HepG2 (cell line): ENCODE measurements at regions not wholly inside any gene's neighbourhood (a gene's known extent, or its start where the extent isn't known, plus 50 kb on each side); places are given as distances from the start of the nearest gene placed in this dataset.

Experiments used
- ATAC-seq: fragments of 200-7000 bp; cut with Tn5 transposase; 3 replicates; pipeline ENCODE4 v1.9.1; 2020; ENCODE audit warnings: mild to moderate bottlenecking, moderate library complexity
- BruUV-seq: library from RNA; stranded (reverse); fragments of 400-500 nt; replicated peaks from 2 replicates; lab custom pipeline; 2021; lab: Mats Ljungman, UMichigan
- CTCF ChIA-PET: fragments of 300-600 bp; formaldehyde crosslinking; extraction: SDS; loops from one replicate; lab custom pipeline; 2021; ENCODE audit warnings: low total read pairs, inconsistent platforms, low intra/inter-chr PET ratio; lab: Yijun Ruan, JAX
- POLR2A ChIA-PET: fragments of 350-600 bp; sonication (Branson Sonifier 250); formaldehyde crosslinking; loops from one replicate; lab custom pipeline; 2020; ENCODE audit warnings: antibody characterized with exemption, inconsistent platforms; lab: Yijun Ruan, JAX
- DNase-seq: peaks from one replicate; pipeline ENCODE4 v3.0.0-alpha.2; 2015; ENCODE audit warnings: low spot score
- FAIRE-seq: peaks from 3 replicates; lab custom pipeline; 2011; peaks lifted over from hg19 to GRCh38; lab: Jason Lieb, UNC
- H2AFZ ChIP-seq: one replicate; pipeline ENCODE4 v1.6.1; 2011; ENCODE audit warnings: low read length, inconsistent platforms
- H3K27ac ChIP-seq: fragments of 300-600 bp; 3 replicates; pipeline ENCODE4 v1.8.0; 2011; ENCODE audit warnings: mixed run types, mild to moderate bottlenecking, mixed read lengths, low read length, inconsistent platforms; ENCODE audit not compliant: insufficient read depth; ENCODE audit errors: extremely low read length
- H3K27me3 ChIP-seq, 2 experiments: fragments of 200-600 bp in 1 of 2; 2 replicates in 1 of 2; 3 replicates in 1 of 2; pipeline versions ENCODE4 v1.6.0 to v1.8.0; 2011; ENCODE audit warnings: low read length in 2 of 2, mild to moderate bottlenecking in 2 of 2, moderate library complexity in 2 of 2, inconsistent platforms in 1 of 2; ENCODE audit not compliant: insufficient read depth in 2 of 2, control insufficient read depth in 1 of 2
- H3K36me3 ChIP-seq, 2 experiments: fragments of 200-600 bp in 1 of 2; replicated peaks in 1 of 2; 2 replicates in 1 of 2; 3 replicates in 1 of 2; pipeline versions ENCODE4 v1.5.1 to v1.8.0; 2011; ENCODE audit warnings: low read length in 2 of 2, inconsistent platforms in 1 of 2; ENCODE audit not compliant: insufficient read depth in 2 of 2, control insufficient read depth in 1 of 2
- H3K4me1 ChIP-seq: 2 replicates; pipeline ENCODE4 v1.5.1; 2012; ENCODE audit warnings: low read length, inconsistent platforms; ENCODE audit not compliant: insufficient read depth
- H3K4me2 ChIP-seq: 2 replicates; pipeline ENCODE4 v1.6.0; 2011; ENCODE audit warnings: low read depth, low read length, inconsistent platforms
- H3K4me3 ChIP-seq, 3 experiments: fragments of 200-600 bp in 1 of 3; sonication (generic), shearing (Covaris generic) in 1 of 3; replicated peaks in 1 of 3; 2 replicates each; pipeline ENCODE4 v1.5.1; 2011 to 2016; ENCODE audit warnings: low read length in 3 of 3, inconsistent platforms in 2 of 3, low read depth in 2 of 3, mild to moderate bottlenecking in 2 of 3, control low read depth in 1 of 3, mixed read lengths in 1 of 3; ENCODE audit not compliant: insufficient read depth in 1 of 3
- H3K79me2 ChIP-seq: one replicate; pipeline ENCODE4 v1.6.1; 2011; ENCODE audit warnings: low read length, inconsistent platforms; ENCODE audit not compliant: insufficient read depth
- H3K9ac ChIP-seq: 2 replicates; pipeline ENCODE4 v1.6.0; 2011; ENCODE audit warnings: mild to moderate bottlenecking, low read depth, low read length, inconsistent platforms; ENCODE audit not compliant: insufficient read depth
- H3K9me3 ChIP-seq: 2 replicates; pipeline ENCODE4 v1.5.1; 2012; ENCODE audit warnings: mild to moderate bottlenecking, low read length
- H4K20me1 ChIP-seq: 2 replicates; pipeline ENCODE4 v1.6.0; 2011; ENCODE audit warnings: inconsistent platforms, mild to moderate bottlenecking, low read length, moderate library complexity; ENCODE audit not compliant: insufficient read depth
- CENPT ChIP-seq: sonication (generic); formaldehyde crosslinking; IDR thresholded peaks from 2 replicates; pipeline ENCODE4 v1.8.0; 2022; ENCODE audit warnings: low read depth, mild to moderate bottlenecking, moderate library complexity, missing genetic modification reagents
- E2F2 ChIP-seq: sonication (generic); formaldehyde crosslinking; IDR thresholded peaks from 2 replicates; pipeline ENCODE4 v1.4.0; 2020; ENCODE audit warnings: missing genetic modification reagents, borderline replicate concordance
- GZF1 ChIP-seq: sonication (generic); formaldehyde crosslinking; IDR thresholded peaks from 2 replicates; pipeline ENCODE4 v1.5.1; 2020; ENCODE audit warnings: mild to moderate bottlenecking, missing genetic modification reagents
- KAT2B ChIP-seq: fragments of 150-350 bp; IDR thresholded peaks from 2 replicates; pipeline ENCODE4 v1.6.1; 2014; ENCODE audit warnings: low read depth, low read length, borderline replicate concordance
- KMT2A ChIP-seq: sonication (generic); formaldehyde crosslinking; IDR thresholded peaks from 2 replicates; pipeline ENCODE4 v1.4.0; 2020; ENCODE audit warnings: missing genetic modification reagents
- NR1H2 ChIP-seq: sonication (generic); formaldehyde crosslinking; IDR thresholded peaks from 2 replicates; pipeline ENCODE4 v1.8.1; 2022; ENCODE audit warnings: low read depth, missing genetic modification reagents, borderline replicate concordance
- PREB ChIP-seq: sonication (generic); formaldehyde crosslinking; IDR thresholded peaks from 2 replicates; pipeline ENCODE4 v1.4.0; 2020; ENCODE audit warnings: missing genetic modification reagents
- SALL1 ChIP-seq: sonication (generic); formaldehyde crosslinking; IDR thresholded peaks from 2 replicates; pipeline ENCODE4 v1.8.0; 2022; ENCODE audit warnings: mild to moderate bottlenecking, missing genetic modification reagents
- SKI ChIP-seq: fragments of 450-650 bp; IDR thresholded peaks from one replicate; pipeline ENCODE4 v1.6.1; 2018; ENCODE audit warnings: mild to moderate bottlenecking; ENCODE audit not compliant: partially characterized antibody
- ZNF24 ChIP-seq: fragments of 450-650 bp; IDR thresholded peaks from 2 replicates; pipeline ENCODE4 v1.6.1; 2017; ENCODE audit warnings: antibody characterized with exemption, mild to moderate bottlenecking
- ZNF30 ChIP-seq: sonication (generic); formaldehyde crosslinking; IDR thresholded peaks from 2 replicates; pipeline ENCODE4 v1.5.0; 2020; ENCODE audit warnings: mild to moderate bottlenecking, missing genetic modification reagents
- whole genome bisulfite sequencing: methylation state at CpG from one replicate; pipeline ENCODE4 v1.1.6; 2017; ENCODE audit warnings: low lambda C conversion rate; 5-methylcytosine and 5-hydroxymethylcytosine counted together
- in situ Hi-C: cut with HindIII; loops from 2 replicates; pipeline ENCODE4 v1.10.0; 2017; ENCODE audit warnings: low pct_unique_long_range_greater_than_20kb; ENCODE audit not compliant: extremely low pct_ligation_motif_present
- intact Hi-C: fragments of 100-400 bp; cut with micrococcal nuclease; formaldehyde crosslinking; loops from one replicate; pipeline ENCODE4 v1.10.0; 2022; ENCODE audit not compliant: unreplicated experiment

- no peak for TF ChIP-seq CENPT (CRISPR knock-in tag)
- TF ChIP-seq ZNF30 (CRISPR knock-in tag) = no peak
- no peak for TF ChIP-seq KMT2A (CRISPR knock-in tag)
- TF ChIP-seq NR1H2 (CRISPR knock-in tag) = no peak
- TF ChIP-seq SALL1 = no peak
These were observed 153.1 kb upstream of the RASA1 start (continued) for GRCh38 chr5:87114631-87115030.

GRCh38 chr5:87115839-87116364, 151.8 kb upstream of the RASA1 start:
- TF ChIP-seq PREB (CRISPR knock-in tag) (no peak), ZNF24 (no peak), GZF1 (CRISPR knock-in tag) (no peak), SKI (no peak), E2F2 (CRISPR knock-in tag) (no peak), KAT2B (no peak)
- in situ Hi-C loops (no loop called here), intact Hi-C loops (no loop called here)
- BruUV-seq = no TSS peak
- ATAC-seq (no peak), DNase-seq (no peak), FAIRE-seq (no peak)
- no peaks in the 10 kb centered on the region for H3K36me3 ChIP-seq
- ChIA-PET POLR2A (no interaction called here), CTCF (no interaction called here)
- H2AFZ ChIP-seq = no peak overlapping the region
- no peaks in the 10 kb centered on the region for H3K27me3 ChIP-seq
- H3K27ac ChIP-seq = no peak overlapping the region
- no peak overlapping the region for H3K4me3 ChIP-seq
- no peaks in the 10 kb centered on the region for H3K79me2 ChIP-seq
- no peaks in the 10 kb centered on the region for H3K9me3 ChIP-seq
- no peak overlapping the region for H3K9ac ChIP-seq
- no peaks in the 10 kb centered on the region for H4K20me1 ChIP-seq
- WGBS = 2% methylated on average over 3 of the region's 3 CpGs
- H3K4me1 ChIP-seq = no peaks in the 10 kb centered on the region
- H3K4me2 ChIP-seq = no peak overlapping the region
